Inflammatory macrophage treated with lipopolysaccharide for 4 hours (primary cell): ENCODE measurements at regions not wholly inside any gene's neighbourhood (a gene's known extent, or its start where the extent isn't known, plus 50 kb on each side); places are given as distances from the start of the nearest gene placed in this dataset.

ENCODE experiments used
- DNase-seq: peaks from one replicate; pipeline ENCODE4 v3.0.0-alpha.2; 2020

DNA sequence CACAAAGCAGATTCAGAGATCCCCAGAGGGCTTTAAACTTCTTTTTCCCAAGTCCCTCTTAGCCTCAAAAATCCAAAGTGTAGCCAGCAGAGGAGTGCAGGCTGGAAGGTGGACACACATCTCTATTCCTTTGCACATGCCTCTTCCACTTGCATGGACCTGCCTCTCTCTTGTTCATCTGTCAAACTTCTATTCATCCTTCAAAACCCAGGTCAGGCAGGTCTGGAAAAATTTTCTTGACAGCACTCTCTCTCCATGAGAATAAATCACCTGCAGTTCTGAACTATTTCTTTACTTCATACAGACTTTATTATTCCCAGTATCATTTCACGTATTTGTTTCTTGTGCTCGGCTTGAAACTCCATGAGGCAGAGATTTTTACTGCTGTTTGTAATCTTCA is 127.5 kb downstream of the SS18 start:
- no peak for DNase-seq

DNA sequence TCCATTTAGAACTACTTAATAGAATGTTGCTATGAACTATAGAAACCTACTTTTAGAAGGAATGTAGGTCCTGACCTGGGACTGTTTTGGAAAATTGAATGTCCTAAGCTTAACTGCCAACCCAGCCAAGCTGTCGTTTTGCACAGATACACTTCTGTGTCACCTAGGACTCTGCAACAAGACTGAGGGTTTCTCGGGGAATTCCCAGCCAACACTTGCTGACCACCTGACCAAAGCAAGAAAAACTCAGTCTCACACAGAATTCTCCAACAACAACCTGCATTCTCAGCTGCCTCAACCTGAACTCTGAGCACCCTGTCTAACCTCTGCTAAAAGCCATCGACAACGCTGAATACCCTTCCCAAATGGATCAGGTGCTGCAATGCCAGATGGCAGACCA is 128.2 kb downstream of the SS18 start:
- DNase-seq, result no peak

DNA sequence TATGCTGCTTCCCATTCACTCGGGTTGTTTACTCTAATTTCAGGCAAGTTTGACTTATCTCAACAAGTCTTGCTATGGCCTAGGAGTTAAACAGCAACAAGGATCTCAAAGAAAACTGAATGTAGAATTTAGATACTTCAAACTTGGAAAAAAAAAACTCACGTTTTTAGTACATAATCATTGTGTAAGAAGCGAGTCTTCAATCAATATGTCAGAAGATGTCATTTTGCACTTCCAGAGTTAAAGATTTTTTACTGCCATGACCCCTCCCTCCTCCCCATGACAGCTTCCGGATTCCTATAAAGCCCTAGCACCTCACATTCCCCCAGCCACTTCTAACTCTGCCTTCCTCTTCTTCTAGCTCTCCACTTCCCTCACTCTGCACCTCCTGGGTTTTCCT is 133.4 kb downstream of the SS18 start:
- no peak for DNase-seq

DNA sequence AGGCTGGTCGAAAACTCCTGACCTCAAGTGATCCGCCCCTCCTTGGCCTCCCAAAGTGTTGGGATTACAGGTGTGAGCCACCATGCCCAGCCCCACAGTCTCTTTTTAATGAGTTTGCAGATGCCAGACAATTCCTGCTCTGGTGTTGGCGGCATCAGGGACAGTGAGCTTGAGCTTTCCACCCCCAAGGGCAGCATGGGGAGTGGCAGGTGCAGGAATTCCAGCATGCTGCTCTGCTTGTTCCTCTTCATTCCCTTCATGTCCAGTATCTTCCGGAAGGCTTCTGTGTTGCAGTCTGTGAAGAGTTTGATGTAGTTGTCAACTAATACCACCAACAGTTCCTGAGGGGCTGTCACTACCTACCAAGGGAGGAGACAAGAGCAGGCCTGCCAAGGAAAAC is 137.3 kb downstream of the SS18 start:
- DNase-seq, result no peak

DNA sequence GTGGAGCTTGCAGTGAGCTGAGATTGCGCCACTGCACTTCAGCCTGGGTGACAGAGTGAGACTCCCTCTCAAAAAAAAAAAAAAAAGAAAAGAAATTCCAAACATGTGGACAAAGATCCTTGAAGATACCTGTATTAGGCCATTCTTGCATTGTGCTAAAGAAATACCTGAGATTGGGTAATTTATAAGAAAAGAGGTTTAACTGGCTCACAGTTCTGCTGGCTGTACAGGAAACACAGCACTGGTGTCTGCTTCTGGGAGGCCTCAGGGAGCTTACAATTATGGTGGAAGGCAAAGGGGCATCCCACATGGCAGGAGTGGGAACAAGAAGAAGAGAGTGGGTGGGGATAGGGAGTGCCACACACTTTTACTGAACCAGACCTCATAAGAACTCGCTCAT is 140.1 kb downstream of the SS18 start:
- no peak for DNase-seq

DNA sequence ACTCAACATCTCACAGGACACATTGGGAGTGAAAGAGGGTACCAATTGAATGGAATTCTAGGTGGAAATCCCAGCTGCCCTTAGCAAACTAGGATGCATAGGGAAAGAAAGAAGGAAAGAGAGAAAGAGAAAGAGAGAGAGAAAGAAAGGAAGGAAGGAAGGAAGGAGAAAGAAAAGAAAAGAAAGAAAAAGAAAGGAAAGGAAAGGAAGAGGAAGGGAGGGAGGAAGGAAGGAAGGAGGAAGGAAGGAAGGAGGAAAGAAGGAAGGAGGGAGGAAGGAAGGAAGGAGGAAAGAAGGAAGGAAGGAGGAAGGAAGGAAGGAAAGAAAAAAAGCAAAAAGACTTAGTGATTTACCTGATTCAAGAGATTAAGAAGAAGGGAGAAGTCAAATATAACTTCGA is 143.9 kb downstream of the SS18 start:
- DNase-seq, result no peak

DNA sequence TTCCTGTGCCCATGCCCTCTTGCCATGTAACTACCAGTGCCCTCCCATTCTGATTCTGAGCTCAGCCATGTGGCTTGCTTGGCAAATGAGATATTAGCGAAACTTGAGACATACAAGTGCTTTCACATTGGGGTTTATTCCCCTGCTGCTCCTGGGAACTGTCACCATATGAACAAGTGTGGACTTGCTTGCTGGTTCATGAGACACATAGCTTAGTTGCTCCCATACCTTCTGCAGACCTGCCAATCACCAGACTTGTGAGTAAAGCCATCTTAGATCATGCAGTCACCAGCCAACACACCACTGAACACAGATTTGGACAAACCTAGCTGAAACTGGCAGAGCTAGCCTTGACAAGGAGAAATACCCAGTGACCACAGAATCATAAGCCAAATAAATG is 155.1 kb downstream of the SS18 start:
- no peak for DNase-seq

DNA sequence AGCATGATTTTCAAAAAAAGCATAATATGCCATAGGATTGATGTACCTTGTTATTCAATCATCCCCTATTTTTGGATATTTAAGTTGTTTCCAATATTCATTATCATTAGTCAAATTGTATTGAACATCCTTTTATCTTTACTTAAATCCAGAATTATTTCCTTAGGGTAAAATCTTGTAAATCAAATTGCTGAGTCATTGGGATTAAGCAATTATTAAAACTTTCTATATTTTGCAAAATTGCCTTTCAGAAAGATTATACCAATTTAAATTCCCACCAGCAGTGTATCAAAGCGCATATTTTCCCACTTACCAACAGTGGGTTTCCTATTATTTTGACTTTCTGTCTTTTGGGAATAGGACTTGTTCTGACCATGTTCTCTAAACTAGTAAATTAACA is 159.3 kb downstream of the SS18 start:
- DNase-seq, result no peak

DNA sequence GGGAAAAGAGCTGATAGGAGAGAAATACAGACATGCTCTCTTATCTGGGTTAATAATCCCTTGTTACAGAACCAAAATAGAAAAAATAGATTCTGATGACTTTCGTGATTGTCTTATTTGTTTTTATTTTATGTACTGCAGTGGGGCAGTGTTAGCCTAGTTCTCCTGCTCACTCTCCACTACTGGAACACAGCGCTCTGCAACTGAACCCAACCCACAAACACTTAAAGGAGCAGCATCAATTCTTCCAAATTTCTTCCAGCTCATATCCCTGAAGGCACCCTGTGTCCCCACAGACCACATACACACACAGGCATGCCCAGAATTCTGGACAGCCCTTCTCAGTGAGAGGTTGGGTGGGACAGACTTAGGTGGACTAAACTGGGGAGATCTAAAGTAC is 160.6 kb downstream of the SS18 start:
- no peak for DNase-seq

DNA sequence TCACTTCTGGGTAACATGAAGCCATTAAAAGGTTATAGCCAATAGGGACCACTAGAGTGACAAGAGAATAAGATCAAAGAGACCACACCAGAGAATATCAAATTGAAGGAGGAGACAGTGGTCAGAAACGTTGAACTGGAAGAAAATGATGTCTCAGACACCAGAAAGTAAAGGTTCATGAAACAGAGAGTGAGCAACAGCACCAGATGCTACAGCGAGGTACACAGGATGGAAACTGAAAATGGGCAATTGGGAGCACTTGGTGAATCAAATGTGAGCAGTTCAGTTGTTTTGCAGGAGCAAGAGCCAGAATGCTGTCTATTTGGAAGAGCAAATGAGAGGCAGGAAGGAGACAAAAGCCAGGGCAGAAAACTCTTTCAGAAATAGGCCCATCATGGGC is 162.6 kb downstream of the SS18 start:
- no peak for DNase-seq

DNA sequence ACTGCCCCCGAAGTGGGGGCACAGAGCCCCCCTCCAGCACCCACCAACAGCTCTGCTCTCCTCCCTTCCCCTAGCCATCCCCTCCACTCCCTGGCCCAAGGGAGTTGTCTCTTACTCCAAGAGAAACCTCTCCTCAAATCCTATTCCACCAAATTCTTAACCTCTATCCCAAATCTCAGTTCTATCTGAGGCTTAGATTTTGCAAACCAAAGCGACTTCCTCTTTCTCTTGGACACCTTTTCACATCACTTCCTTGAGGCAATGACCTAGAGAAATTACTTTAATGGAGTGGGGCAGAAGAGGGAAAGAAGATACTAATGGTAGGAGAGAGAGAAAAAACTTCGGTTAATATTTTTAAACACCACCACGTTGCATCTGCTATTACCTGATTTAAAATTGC is 167.2 kb downstream of the SS18 start:
- DNase-seq, result no peak

DNA sequence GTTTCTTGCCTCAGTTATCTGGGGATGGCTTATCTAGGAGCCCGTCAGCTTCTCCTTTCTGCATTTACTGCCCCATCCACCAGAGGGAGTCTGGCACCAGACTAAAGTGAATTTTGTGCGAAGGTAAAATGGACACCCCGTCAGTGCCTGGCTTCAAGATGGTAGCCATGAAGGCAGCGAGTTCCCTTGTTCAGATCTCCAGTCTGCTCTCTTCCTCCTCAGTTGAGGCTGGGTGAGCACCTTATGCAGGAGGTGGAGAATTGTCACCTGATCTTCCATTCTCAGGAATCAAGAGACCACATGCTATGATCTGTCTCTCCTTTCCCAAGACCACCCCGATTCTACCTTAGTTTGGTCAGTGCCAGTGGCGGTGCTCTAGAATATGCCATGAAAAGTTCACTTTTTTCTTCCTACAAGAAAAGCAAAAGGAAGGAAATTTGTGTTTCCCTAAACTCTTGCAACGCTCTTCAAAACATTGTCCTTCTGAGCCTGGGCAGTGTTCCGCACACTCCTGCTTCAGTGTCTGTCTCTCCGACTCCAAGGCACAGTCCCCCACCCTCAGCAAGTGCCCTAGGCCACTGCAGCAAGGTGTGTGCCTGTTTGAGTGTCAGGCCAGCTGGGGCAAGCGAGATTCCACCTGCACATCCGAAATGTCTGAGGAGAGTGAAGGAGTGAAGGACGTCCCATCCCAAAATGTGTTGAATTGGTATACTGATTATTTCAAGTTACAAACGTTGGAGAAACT is 168.6 kb downstream of the SS18 start:
- peak; percentile 11 for DNase-seq

DNA sequence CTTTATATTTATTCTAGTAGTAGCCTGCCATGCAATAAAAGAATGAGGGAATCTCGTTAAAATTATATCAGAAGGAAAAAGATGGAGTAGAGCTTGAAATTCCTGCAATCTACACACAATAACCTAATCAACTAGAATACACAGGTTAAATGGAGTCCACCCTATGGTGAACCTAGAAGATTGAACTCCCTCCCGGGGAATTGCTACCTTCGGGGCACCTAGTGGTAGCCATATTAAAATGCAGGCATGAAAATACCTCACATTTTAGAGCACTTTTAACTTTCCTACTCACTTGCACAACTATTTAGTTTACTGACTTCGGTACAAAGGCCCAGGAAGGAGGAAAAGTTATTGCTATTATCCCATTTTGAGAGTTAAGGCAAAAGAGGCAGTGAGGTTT is 174.5 kb downstream of the SS18 start:
- no peak for DNase-seq

DNA sequence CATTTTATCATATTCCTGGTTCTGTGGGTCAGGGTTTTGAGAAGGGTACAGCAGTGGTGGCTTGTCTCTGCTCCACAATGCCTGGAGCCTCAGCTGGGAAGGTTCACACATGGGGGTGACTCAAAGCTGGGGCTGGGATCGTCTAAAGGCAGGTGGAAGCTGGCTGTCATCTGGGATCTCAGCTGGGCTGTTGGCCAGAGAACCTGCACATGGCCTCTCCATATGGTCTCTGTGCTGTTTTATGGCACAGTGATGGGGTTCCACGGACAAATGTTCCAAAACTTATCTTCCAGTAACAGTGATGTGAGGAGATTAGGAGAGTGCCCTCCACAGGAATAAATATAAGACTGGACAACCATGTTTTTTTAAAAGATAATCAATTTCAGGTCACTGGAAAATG is 191.4 kb downstream of the SS18 start:
- no peak for DNase-seq

DNA sequence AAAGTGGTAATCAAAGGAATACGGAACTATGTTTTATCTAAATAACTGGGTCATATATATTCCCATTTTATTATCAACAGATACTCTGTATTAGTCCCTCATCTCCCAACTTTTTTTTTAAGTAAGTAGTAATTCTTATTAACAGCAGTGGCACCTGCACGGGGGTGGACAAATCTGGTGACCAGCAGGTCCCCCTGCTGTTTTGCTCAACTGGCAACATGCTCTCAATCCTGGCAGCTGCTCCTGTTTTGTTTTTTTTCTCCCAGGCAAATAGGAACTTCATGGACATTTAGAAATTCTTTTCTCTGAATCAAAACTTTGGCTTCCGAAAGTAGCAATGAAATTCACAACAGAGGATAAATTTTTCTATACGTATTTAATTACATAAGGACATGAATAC is 193.5 kb downstream of the SS18 start:
- DNase-seq, result no peak

DNA sequence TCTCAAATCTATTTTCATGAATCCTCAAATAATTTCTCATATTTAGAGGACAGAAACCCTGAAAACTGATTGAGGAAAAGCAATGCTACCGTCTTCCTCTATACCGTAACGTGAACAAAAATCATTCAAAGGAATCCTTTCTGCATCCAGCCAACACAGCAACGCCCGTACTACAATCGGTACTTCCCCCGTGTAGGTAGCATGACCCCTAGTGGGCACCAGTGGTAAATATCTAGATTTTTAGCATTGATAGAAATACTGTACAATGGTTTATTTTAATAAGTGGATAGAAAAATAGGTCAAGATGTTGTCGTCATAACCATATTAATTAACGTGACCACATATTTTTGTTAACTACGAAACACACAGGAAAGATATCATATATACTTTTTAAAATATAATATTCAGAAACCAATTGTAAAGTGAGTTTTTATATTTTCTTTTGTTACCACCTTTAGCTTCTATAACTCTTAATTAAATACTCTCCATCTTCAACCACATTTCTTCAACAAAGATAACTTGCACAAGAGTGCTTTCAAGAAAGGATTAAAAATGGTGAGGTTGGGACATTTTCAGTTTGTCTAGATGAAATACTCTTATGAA is 194.1 kb downstream of the SS18 start:
- DNase-seq, result peak; percentile 30

DNA sequence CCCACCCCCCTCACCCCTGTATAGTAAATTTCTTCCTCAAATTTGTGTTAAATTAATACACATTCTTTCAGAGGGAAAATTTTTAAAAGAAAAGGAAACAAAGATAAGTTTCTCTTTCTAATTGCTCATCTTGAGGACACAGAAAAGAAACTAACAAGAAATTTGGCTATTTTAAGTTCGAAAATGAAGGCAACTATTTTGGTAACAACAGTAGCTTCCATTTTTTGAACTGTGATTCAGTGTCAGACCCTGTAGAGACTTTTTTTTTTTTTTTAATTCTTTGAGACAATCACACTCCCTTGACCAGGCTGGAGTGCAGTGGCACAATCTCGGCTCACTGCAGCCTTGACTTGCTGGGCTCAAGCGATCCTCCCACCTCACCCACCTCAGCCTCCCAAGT is 194.9 kb downstream of the SS18 start:
- DNase-seq, result no peak

DNA sequence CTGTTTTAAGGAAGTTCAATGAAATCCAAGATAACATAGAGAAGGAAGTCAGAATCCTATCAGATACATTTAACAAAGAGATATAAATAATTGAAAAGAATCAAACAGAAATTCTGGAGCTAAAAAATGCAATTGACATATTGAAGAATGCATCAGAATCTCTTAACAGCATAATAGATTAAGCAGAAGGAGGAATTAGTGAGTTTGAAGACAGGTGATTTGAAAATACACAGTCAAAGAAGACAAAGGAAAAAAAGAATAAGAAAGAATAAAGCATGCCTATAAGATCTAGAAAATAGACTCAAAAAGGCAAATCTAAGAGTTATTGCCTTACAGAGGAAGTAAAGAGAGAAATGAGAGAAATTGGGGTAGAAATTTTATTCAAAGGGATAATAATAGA is 204.1 kb downstream of the SS18 start:
- no peak for DNase-seq

DNA sequence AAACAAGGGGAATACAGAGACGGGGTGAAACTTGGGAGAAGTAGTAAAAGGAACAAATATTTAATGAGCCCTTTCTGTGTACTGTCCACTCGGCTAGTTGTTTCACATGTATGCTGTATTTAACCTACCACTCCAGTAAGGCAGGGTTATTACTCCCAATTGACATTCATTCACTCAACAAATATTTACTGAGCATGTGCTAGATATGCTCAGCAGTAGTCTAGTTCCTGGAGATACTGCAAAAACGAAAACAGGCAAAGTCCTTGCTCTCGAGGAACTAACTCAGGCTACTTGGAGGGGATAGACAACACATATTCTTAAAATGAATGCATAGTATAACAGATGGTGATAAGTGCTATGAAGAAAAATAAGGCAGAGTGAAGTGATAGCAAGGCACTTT is 207.3 kb downstream of the SS18 start:
- no peak for DNase-seq

DNA sequence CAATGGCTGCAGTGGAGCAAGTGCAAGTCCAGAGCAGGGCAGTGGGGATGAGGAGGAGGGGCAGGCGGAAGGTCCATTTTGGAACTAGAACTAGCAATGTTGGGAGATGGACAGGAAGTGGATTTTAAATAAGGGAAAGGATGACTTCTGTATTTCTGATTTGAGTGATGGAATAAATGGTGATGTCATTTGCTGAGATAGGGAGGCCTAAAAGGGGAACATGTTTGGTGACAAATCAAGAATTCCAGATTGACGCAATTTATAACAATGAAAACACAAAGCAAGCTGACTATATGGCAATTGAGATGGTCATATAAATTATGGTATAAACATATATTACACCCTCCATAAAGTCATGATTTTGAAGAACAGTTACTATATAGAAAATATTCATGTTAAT is 209.3 kb downstream of the SS18 start:
- DNase-seq, result peak; percentile 61

DNA sequence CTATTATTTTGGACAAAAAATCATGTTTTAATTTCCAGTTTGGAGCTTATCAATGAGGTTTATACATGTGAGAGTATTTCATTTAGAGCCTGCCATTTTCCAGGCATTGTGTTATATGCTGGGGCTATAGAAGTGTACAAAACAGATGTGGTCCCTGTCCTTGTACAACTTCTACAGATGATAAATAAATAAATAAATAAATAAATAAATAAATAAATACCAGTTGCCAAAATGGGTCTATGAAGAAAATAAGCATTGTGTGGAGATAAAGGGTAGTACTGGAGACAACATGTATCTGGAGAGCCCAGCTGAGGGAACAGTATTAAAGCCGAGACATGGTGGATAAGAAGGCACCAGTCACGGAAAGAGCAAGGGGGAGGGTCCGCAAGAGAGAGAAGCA is 210.0 kb downstream of the SS18 start:
- no peak for DNase-seq

DNA sequence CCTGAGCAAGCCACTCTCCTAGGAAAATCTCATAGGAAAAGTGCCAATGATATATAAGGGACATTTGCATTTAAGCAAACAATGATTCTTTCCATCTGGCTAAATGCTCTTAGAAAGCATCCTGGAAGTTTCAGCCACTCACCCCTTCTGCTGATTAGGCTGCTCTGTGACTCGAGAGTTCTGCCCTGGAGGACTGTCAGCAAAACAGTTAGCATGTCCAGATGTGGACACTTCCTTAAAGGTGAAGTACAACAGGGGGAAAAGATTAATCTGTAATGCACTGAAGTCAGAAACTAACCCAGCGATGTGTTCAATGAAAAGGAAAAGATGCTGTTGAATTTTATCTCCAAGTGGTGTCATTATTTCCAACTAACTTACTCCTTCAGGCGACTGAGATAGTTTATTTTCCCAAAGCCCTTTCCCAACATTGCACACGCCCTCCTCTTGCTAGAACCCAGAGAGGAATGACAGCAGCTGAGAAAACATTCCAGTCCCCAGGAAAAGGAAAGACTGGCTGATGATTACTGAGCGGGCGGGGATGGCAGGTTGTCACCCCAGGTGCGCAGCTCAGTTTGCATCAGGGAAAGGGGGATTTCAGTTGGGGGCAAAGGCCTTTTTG is 214.0 kb downstream of the SS18 start:
- DNase-seq, result no peak

DNA sequence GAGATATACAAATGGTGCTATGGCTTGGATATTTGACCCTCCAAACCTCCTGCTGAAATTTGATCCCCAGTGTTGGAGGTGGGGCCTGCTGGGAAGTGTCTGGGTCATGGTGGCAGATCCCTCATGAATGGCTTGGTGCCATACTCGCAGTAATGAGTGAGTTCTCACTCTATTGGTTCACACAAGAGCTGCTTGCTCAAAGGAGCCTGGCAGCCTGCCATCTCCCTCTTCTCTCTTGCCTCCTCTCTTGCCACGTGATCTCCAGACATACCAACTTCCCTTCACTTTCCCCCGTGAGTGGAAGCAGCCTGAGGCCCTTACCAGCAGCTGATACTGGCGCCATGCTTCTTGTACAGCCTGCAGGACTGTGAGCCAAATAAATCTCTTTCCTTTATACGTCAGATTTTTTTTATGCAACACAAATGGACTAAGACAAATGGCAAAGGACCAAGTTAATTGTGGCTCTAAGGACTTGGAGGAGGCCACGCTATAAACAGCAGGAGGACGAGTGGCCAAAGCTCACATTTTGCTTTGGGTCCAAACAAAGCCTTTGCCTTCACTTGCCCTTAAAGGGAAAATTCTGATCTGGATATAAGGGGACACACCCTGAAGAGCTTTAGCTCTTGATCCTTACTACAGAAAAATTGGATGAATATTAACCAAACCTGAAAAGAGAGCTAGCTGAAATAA is 214.7 kb downstream of the SS18 start:
- DNase-seq, result no peak

DNA sequence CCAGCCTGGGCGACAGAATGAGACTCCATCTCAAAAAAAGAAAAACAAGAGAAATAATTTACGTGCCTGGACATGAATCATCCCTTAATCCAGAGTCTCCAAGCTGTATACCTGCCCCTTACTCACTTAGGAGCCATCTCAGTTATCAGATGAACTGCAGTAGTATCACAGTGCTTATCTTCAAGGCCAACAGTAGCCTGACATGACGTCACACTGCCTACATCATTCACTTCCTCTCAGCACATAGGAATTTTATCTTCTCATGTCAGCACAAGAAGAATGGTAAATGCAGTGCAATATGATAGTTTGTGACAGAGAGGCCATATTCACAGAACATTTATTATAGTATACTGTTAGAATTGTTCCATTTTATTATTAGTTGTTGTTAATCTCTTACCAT is 216.6 kb downstream of the SS18 start:
- DNase-seq, result no peak
